Endothelial cell of umbilical vein (primary cell): ENCODE measurements at regions not wholly inside any gene's neighbourhood (a gene's known extent, or its start where the extent isn't known, plus 50 kb on each side); places are given as distances from the start of the nearest gene placed in this dataset.

Source experiments
- BruUV-seq: library from RNA; stranded (reverse); fragments of 400-500 nt; replicated peaks from 2 replicates; lab custom pipeline; 2021; lab: Mats Ljungman, UMichigan
- CTCF ChIA-PET: fragments of 300-600, 350-600 bp; sonication (Branson Sonifier 250); formaldehyde crosslinking; loops from one replicate; lab custom pipeline; 2021; ENCODE audit warnings: antibody characterized with exemption, inconsistent platforms; lab: Charles Lee
- POLR2A ChIA-PET: fragments of 300-600, 350-600 bp; sonication (Branson Sonifier 250); formaldehyde crosslinking; loops from one replicate; lab custom pipeline; 2021; ENCODE audit warnings: antibody characterized with exemption, inconsistent platforms; lab: Charles Lee
- DNase-seq: peaks from one replicate; pipeline ENCODE4 v3.0.0-alpha.2; 2011; ENCODE audit warnings: low read depth, low spot score
- FAIRE-seq: peaks from 2 replicates; lab custom pipeline; 2011; peaks lifted over from hg19 to GRCh38; lab: Jason Lieb, UNC
- H2AFZ ChIP-seq: 2 replicates; pipeline ENCODE4 v1.6.0; 2012; ENCODE audit warnings: low read depth, low read length, control low read depth, inconsistent platforms
- H3K27ac ChIP-seq: 2 replicates; pipeline ENCODE4 v1.5.1; 2011; ENCODE audit warnings: low read depth, mild to moderate bottlenecking, control low read depth, low read length, moderate library complexity; ENCODE audit not compliant: insufficient read depth
- H3K27me3 ChIP-seq, 2 experiments: 2 replicates each; pipeline versions ENCODE4 v1.6.0 to v1.6.1; 2011; ENCODE audit warnings: low read length in 2 of 2, mixed read lengths in 1 of 2; ENCODE audit not compliant: control insufficient read depth in 2 of 2, insufficient read depth in 2 of 2
- H3K36me3 ChIP-seq, 2 experiments: 2 replicates in 1 of 2; 3 replicates in 1 of 2; pipeline ENCODE4 v1.5.1; 2011; ENCODE audit warnings: low read length in 2 of 2, mild to moderate bottlenecking in 1 of 2, moderate library complexity in 1 of 2; ENCODE audit not compliant: control insufficient read depth in 2 of 2, insufficient read depth in 2 of 2; ENCODE audit errors: extremely low read depth in 1 of 2
- H3K4me1 ChIP-seq: 3 replicates; pipeline ENCODE4 v1.5.1; 2011; ENCODE audit warnings: mild to moderate bottlenecking, low read length; ENCODE audit not compliant: control insufficient read depth, insufficient read depth; ENCODE audit errors: extremely low read depth
- H3K4me2 ChIP-seq: 2 replicates; pipeline ENCODE4 v1.6.1; 2011; ENCODE audit warnings: low read length, control low read depth, mixed read lengths; ENCODE audit not compliant: insufficient read depth
- H3K4me3 ChIP-seq, 3 experiments: fragments of 200-600 bp in 1 of 3; sonication (generic), shearing (Covaris generic) in 1 of 3; replicated peaks in 1 of 3; 2 replicates each; pipeline ENCODE4 v1.5.1; 2011 to 2016; ENCODE audit warnings: control low read depth in 3 of 3, low read length in 3 of 3, mild to moderate bottlenecking in 2 of 3, inconsistent platforms in 1 of 3, low read depth in 1 of 3, moderate library complexity in 1 of 3; ENCODE audit not compliant: insufficient read depth in 1 of 3
- H3K79me2 ChIP-seq: 2 replicates; pipeline ENCODE4 v1.6.0; 2012; ENCODE audit warnings: low read length, inconsistent platforms; ENCODE audit not compliant: control insufficient read depth, insufficient read depth
- H3K9ac ChIP-seq: replicated peaks from 2 replicates; pipeline ENCODE3; 2011; ENCODE audit warnings: low read length, control low read depth; ENCODE audit not compliant: insufficient read depth; ENCODE audit errors: extremely low read depth
- H3K9me1 ChIP-seq: replicated peaks from 3 replicates; pipeline ENCODE4 v1.6.0; 2011; ENCODE audit warnings: mild to moderate bottlenecking, low read length; ENCODE audit not compliant: control insufficient read depth, insufficient read depth; ENCODE audit errors: extremely low read depth
- H3K9me3 ChIP-seq: replicated peaks from 2 replicates; pipeline ENCODE4 v1.5.1; 2012; ENCODE audit warnings: low read length, inconsistent platforms; ENCODE audit not compliant: control insufficient read depth, insufficient read depth
- H4K20me1 ChIP-seq: replicated peaks from 2 replicates; pipeline ENCODE3; 2011; ENCODE audit warnings: mild to moderate bottlenecking, low read length; ENCODE audit not compliant: control insufficient read depth, insufficient read depth; ENCODE audit errors: extremely low read depth
- FOS ChIP-seq: IDR thresholded peaks from 2 replicates; pipeline ENCODE4 v1.6.1; 2011; ENCODE audit warnings: mild to moderate bottlenecking, low read length, moderate library complexity, borderline replicate concordance; ENCODE audit not compliant: insufficient read depth
- GATA2 ChIP-seq: IDR thresholded peaks from 2 replicates; pipeline ENCODE4 v1.7.0; 2011; ENCODE audit warnings: low read depth, mild to moderate bottlenecking, moderate library complexity, mixed read lengths, low read length; ENCODE audit not compliant: insufficient read length, insufficient read depth
- dilution Hi-C: fragments of 300-500 bp; cut with MboI; formaldehyde crosslinking; loops from one replicate; pipeline ENCODE4 v1.15.0; 2019; ENCODE audit warnings: low sequenced_read_pairs; ENCODE audit not compliant: extremely low pct_ligation_motif_present
- intact Hi-C: fragments of 100-400 bp; cut with micrococcal nuclease; formaldehyde crosslinking; loops from one replicate; pipeline ENCODE4 v1.10.0; 2022

DNA sequence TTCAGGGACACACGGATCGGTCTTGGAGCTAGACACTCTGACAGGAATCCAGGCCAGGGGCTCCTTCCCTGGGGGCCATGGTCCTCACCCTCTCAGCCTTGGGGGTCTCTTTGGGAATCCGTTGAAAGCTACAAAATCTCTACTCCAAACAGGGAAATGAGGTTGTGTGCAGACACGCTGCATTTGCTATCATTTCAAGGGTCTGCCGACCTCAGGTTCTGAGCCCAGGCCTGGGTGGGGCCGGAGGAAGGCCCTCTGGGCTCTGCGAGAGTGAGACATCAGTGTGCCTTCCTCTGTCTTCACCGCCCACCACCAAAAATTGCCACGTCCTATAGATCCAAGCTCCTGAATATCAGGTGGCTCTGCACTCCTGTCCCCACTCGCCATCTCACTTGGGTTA lies 74.4 kb upstream of the FGF3 start:
- H3K9me1 ChIP-seq = no peaks in the 10 kb centered on the region
- H3K9me3 ChIP-seq = no peaks in the 10 kb centered on the region
- dilution Hi-C loops = no loop called here
- FAIRE-seq (no peak), DNase-seq (no peak)
- intact Hi-C loops = no loop called here
- H4K20me1 ChIP-seq = no peaks in the 10 kb centered on the region
- H3K4me2 ChIP-seq = no peak overlapping the region
- TF ChIP-seq FOS = no peak
- no peak for TF ChIP-seq GATA2
- H3K27ac ChIP-seq = no peak overlapping the region
- no peaks in the 10 kb centered on the region for H3K36me3 ChIP-seq
- ChIA-PET POLR2A (no interaction called here), CTCF (interaction anchor here (1.6 to 2.5 kb wide), 3 partner anchors 16 to 299 kb away, joined by 3 to 8 read pairs (median 3); no protein-coding TSS in a partner anchor)
- BruUV-seq = no TSS peak
- H3K4me3 ChIP-seq = no peak overlapping the region
- H3K27me3 ChIP-seq = peaks cover 33 to 52% of the 10 kb centered on the region in 2 experiments
- H3K79me2 ChIP-seq = no peaks in the 10 kb centered on the region
- H3K9ac ChIP-seq = no peak overlapping the region
- no peaks in the 10 kb centered on the region for H3K4me1 ChIP-seq
- H2AFZ ChIP-seq = no peak overlapping the region

DNA sequence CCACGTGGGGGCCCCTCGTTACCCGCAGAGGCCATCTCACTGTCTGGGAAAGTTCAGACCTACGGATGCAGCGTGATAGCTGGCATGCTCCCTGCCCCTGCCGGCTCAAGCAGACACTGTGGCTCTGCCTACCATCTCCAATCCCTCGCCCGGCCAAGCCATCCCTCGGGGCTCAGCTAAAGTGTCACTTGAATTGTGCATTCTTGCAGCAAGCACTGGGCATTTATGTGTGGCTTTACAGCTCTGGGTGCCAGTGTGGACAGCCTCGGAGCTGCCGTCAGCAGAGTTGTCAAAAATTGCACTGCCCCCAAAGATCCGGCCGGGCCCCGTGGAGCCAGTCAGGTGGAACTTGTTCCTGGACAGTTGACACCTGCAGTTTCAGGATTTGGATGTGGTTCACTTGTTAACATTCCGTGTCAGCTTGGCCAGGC lies 75.0 kb upstream of the FGF3 start:
- Histone ChIP-seq H3K79me2 (no peaks in the 10 kb centered on the region), H3K9ac (no peak overlapping the region), H3K4me1 (no peaks in the 10 kb centered on the region), H3K4me2 (no peak overlapping the region), H2AFZ (no peak overlapping the region), H3K27me3 (peaks cover 33 to 52% of the 10 kb centered on the region in 2 experiments), H3K9me3 (no peaks in the 10 kb centered on the region), H3K9me1 (no peaks in the 10 kb centered on the region), H3K27ac (no peak overlapping the region), H3K36me3 (no peaks in the 10 kb centered on the region), H3K4me3 (no peak overlapping the region), H4K20me1 (no peaks in the 10 kb centered on the region)
- ChIA-PET CTCF (interaction anchor here (1.6 kb wide), 1 partner anchor 15 kb away, joined by 3 read pairs; no protein-coding TSS in a partner anchor), POLR2A (interaction anchor here (0.6 kb wide), 1 partner anchor 1251 kb away, joined by 3 read pairs; no protein-coding TSS in a partner anchor)
- no peak for TF ChIP-seq FOS
- FAIRE-seq (no peak), DNase-seq (no peak)
- no TSS peak for BruUV-seq
- intact Hi-C loops = no loop called here
- dilution Hi-C loops = no loop called here
